GM21515 (cell line): ENCODE measurements at regions not wholly inside any gene's neighbourhood (a gene's known extent, or its start where the extent isn't known, plus 50 kb on each side); places are given as distances from the start of the nearest gene placed in this dataset.
"Not testable (repeated sequence)": the region's sequence is repeated elsewhere in the genome, so short reads cannot be mapped to it uniquely, and the experiment has no call there.

Experiments
- ATAC-seq: cut with Tn5 transposase; IDR thresholded peaks from one replicate; pipeline ENCODE4 v1.9.1; 2021; ENCODE audit not compliant: unreplicated experiment

GRCh38 chr9:38133595-38133994 is 64.6 kb upstream of the SHB start:
- ATAC-seq: no peak

DNA sequence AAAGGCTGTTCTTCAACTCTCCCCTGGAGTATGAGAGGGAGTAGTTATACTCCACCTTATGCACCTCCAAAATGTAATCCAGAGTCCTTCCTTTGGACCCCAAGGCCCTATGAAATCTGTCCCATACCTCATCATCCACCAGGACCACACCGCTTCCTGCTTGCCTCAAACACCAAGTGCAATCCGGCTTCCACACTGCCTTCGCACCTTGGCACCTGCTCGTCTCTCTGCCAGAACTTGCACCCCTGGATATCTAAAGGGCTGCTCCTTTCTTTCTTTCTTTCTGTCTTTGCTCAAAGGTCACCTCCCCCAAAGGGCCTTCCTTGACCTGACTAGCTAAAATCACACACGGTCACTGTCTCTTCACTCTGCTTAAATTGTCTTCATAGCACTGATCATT is 63.9 kb upstream of the SHB start:
- no peak for ATAC-seq

DNA sequence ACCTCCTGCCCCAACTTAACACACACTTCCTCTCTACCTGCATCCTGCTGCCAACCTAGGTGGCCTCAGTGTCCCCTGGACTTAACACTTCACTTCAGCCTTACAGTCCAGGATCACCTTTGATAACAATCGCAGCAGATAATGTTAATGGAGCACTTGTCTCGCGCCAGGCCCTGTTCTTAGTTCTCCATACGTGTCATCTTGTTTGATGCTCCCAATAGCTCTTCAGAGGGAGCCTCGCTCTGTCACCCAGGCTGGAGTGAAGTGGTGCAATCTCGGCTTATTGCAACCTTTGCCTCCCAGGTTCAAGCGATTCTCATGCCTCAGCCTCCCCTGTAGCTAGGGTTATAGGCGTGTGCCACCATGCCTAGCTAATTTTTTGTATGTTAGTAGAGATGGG is 62.7 kb upstream of the SHB start:
- no peak for ATAC-seq

DNA sequence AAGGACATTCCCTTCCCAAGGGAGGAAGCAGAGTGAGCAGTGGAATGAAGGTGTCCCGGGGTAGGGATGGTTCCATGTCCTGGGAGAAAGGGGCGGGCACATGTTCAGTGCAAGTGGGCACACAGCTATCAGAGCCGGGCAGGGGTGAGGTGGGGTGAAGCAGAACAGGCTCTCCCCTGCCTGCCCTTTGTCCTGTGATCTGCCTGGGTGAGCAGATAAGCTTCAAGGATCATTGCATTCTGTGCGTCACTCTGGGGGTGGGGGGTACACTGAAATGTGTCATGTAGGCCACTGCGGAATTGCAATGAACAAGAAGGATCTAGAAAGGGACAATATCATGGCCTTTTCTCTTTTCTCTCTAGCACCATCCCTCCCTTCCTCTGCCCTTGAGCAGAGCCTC is 61.7 kb upstream of the SHB start:
- no peak for ATAC-seq

DNA sequence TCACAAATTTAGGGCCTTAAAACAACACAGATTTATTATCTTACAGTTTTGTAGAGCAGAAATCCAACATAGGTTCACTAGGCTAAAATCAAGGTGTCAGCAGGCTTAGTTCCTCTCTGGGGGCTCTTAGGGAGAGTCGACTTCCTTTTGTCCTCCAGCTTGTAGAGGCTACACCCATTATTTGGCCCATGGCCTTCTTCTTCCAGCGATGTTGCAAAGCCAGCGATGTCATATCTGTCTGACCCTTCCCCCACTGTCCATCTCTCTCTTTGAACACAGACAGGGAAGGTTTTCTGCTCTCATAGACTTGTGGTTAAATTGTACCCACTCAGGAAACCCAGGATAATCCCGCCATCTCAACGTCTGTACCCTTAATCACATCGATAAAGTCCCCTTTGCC is 60.3 kb upstream of the SHB start:
- no peak for ATAC-seq

- no peak for ATAC-seq
Observed at GRCh38 chr9:38128752-38129270, 59.8 kb upstream of the SHB start.

DNA sequence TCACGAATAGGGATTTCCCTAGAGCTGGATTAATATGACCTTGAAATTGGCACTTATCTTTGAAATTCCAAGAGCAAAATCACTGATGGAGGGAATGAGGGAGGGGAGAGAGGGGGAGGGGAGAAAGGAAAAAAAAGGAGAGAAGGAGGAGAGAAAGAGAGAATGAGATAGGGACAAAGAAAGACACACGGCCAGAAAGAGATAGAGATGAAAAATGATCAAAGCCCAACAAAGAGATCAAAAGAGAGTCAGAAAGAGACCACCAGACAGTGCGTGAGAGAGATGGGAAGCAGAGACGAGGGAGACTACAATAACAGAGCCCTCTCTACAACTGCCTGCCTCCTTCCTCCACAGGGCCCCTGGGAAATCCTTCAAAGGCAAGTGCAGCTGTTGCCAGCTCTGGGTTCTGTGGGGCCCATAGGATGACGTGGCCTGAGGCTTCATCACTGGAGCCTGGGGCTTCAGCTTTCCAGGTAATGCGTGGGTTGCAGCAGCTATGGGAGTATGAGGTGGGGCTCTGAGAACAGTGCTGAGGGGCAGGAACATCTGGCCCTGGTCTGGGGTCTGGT is 58.3 kb upstream of the SHB start:
- ATAC-seq: no peak

DNA sequence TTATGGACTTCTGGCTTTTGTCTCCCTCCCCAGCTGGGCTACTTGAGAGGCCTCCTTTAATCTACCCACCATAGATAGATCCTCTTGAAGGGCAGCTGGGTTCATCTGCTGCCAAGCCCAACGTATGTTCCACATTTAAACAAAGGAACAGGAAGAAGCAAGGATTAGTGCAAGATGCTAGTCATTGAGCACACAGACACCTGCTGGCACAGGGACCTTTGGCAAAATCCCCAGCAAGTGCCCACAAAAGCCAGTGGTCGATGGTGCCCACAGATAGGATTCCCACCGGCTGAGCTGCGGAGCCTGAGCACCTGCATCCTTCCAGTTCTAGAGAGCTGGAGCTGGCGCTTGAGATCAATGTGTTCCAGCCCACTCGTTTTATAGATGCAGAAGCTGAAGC is 57.7 kb upstream of the SHB start:
- no peak for ATAC-seq

DNA sequence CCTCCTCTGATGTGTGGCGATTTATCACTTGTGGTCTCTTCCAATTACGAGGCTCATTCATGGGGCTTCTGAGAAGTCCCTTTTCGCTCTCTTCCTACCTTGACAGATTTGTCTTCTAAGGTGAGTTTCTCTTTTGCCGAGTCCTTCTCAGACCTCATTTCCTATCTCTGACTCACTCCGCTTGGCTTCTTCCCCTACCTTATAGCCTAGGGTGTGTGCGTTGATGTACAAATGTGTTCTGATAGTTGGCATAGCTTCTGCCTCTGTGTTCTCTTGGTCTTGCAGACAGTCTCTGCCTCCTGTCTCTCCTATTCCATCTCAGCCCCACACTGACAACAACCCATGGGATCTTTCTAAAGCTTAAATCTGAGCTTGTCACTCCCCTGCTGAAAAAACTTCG is 56.9 kb upstream of the SHB start:
- no peak for ATAC-seq

DNA sequence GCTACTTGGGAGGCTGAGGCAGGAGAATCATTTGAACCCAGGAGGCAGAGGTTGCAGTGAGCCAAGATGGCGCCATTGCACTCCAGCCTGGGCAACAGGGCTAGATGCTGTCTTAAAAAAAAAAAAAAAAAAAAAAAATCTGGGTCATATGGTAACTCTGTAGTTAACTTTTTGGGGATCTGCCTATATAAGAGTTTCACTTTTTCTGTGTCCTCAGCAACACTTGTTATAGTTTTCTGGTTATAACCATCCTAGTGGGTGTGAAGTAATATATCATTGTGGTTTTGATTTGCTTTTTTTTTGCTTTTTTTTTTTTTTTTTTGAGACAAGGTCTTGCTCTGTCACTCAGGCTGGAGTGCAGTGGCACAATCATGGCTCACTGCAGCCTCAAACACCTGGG is 54.3 kb upstream of the SHB start:
- ATAC-seq: not testable (repeated sequence)

DNA sequence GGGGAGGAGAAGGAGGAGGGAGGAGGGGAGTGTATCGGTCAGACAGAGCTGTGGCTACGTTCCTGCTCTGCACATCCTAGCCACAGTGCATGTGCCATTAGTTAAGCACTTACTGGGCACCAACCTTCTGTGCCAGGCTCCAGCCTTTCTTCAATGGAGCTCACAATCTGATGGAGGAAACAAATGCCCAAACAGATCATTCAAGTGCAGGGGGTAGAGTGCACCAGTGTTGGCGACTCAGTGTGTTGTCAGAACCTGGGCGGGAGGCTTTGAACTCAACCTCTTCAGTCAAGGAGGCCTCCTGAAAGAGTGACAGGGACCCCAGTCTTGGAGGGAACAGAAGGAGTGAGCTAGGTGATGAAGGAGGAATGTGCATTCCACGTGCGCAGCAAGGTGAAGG is 51.9 kb upstream of the SHB start:
- no peak for ATAC-seq

- no peak for ATAC-seq
Observed at GRCh38 chr9:38119560-38120236, 50.7 kb upstream of the SHB start.

DNA sequence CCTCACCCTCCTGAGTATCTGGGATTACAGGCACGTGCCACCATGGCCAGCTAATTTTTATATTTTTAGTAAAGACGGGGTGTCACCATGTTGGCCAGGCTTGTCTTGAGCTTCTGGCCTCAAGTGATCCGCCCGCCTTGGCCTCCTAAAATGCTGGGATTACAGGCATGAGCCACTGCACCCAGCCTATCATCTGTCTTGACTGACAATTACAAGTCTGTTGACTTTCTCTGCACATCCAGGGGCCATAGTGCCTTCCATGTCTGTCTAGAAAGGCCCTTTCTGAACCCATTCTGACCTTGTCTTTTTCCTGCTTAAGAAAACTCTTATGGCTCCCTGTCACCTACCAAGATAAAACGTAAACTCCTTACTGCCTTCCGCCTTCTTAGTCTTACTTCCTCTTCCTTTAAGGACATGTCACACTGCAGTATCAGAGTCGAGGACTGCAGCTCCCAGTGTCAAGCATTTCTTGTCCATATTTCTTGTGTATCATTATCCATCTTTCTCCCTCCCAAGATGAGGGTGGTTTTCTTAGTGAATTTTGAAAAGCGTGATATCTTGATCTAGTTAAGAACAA is 49.9 kb upstream of the SHB start:
- ATAC-seq: no peak
